Endothelial cell of umbilical vein (primary cell): ENCODE measurements at regions not wholly inside any gene's neighbourhood (a gene's known extent, or its start where the extent isn't known, plus 50 kb on each side); places are given as distances from the start of the nearest gene placed in this dataset.

Experiments
- BruUV-seq: library from RNA; stranded (reverse); fragments of 400-500 nt; replicated peaks from 2 replicates; lab custom pipeline; 2021; lab: Mats Ljungman, UMichigan
- CTCF ChIA-PET: fragments of 300-600, 350-600 bp; sonication (Branson Sonifier 250); formaldehyde crosslinking; loops from one replicate; lab custom pipeline; 2021; ENCODE audit warnings: antibody characterized with exemption, inconsistent platforms; lab: Charles Lee
- POLR2A ChIA-PET: fragments of 300-600, 350-600 bp; sonication (Branson Sonifier 250); formaldehyde crosslinking; loops from one replicate; lab custom pipeline; 2021; ENCODE audit warnings: antibody characterized with exemption, inconsistent platforms; lab: Charles Lee
- DNase-seq: peaks from one replicate; pipeline ENCODE4 v3.0.0-alpha.2; 2011; ENCODE audit warnings: low read depth, low spot score
- FAIRE-seq: peaks from 2 replicates; lab custom pipeline; 2011; peaks lifted over from hg19 to GRCh38; lab: Jason Lieb, UNC
- H2AFZ ChIP-seq: 2 replicates; pipeline ENCODE4 v1.6.0; 2012; ENCODE audit warnings: low read depth, low read length, control low read depth, inconsistent platforms
- H3K27ac ChIP-seq: 2 replicates; pipeline ENCODE4 v1.5.1; 2011; ENCODE audit warnings: low read depth, mild to moderate bottlenecking, control low read depth, low read length, moderate library complexity; ENCODE audit not compliant: insufficient read depth
- H3K27me3 ChIP-seq, 2 experiments: 2 replicates each; pipeline versions ENCODE4 v1.6.0 to v1.6.1; 2011; ENCODE audit warnings: low read length in 2 of 2, mixed read lengths in 1 of 2; ENCODE audit not compliant: control insufficient read depth in 2 of 2, insufficient read depth in 2 of 2
- H3K36me3 ChIP-seq, 2 experiments: 2 replicates in 1 of 2; 3 replicates in 1 of 2; pipeline ENCODE4 v1.5.1; 2011; ENCODE audit warnings: low read length in 2 of 2, mild to moderate bottlenecking in 1 of 2, moderate library complexity in 1 of 2; ENCODE audit not compliant: control insufficient read depth in 2 of 2, insufficient read depth in 2 of 2; ENCODE audit errors: extremely low read depth in 1 of 2
- H3K4me1 ChIP-seq: 3 replicates; pipeline ENCODE4 v1.5.1; 2011; ENCODE audit warnings: mild to moderate bottlenecking, low read length; ENCODE audit not compliant: control insufficient read depth, insufficient read depth; ENCODE audit errors: extremely low read depth
- H3K4me2 ChIP-seq: 2 replicates; pipeline ENCODE4 v1.6.1; 2011; ENCODE audit warnings: low read length, control low read depth, mixed read lengths; ENCODE audit not compliant: insufficient read depth
- H3K4me3 ChIP-seq, 3 experiments: fragments of 200-600 bp in 1 of 3; sonication (generic), shearing (Covaris generic) in 1 of 3; replicated peaks in 1 of 3; 2 replicates each; pipeline ENCODE4 v1.5.1; 2011 to 2016; ENCODE audit warnings: control low read depth in 3 of 3, low read length in 3 of 3, mild to moderate bottlenecking in 2 of 3, inconsistent platforms in 1 of 3, low read depth in 1 of 3, moderate library complexity in 1 of 3; ENCODE audit not compliant: insufficient read depth in 1 of 3
- H3K79me2 ChIP-seq: 2 replicates; pipeline ENCODE4 v1.6.0; 2012; ENCODE audit warnings: low read length, inconsistent platforms; ENCODE audit not compliant: control insufficient read depth, insufficient read depth
- H3K9ac ChIP-seq: replicated peaks from 2 replicates; pipeline ENCODE3; 2011; ENCODE audit warnings: low read length, control low read depth; ENCODE audit not compliant: insufficient read depth; ENCODE audit errors: extremely low read depth
- H3K9me1 ChIP-seq: replicated peaks from 3 replicates; pipeline ENCODE4 v1.6.0; 2011; ENCODE audit warnings: mild to moderate bottlenecking, low read length; ENCODE audit not compliant: control insufficient read depth, insufficient read depth; ENCODE audit errors: extremely low read depth
- H3K9me3 ChIP-seq: replicated peaks from 2 replicates; pipeline ENCODE4 v1.5.1; 2012; ENCODE audit warnings: low read length, inconsistent platforms; ENCODE audit not compliant: control insufficient read depth, insufficient read depth
- H4K20me1 ChIP-seq: replicated peaks from 2 replicates; pipeline ENCODE3; 2011; ENCODE audit warnings: mild to moderate bottlenecking, low read length; ENCODE audit not compliant: control insufficient read depth, insufficient read depth; ENCODE audit errors: extremely low read depth
- CTCF ChIP-seq, 2 donors: IDR thresholded peaks; 1 replicate in 1 of 2; 2 replicates in 1 of 2; pipeline ENCODE4 v1.5.1; 2011; ENCODE audit warnings: low read length in 2 of 2, mild to moderate bottlenecking in 2 of 2, moderate library complexity in 2 of 2, control low read depth in 1 of 2, inconsistent platforms in 1 of 2, low read depth in 1 of 2; ENCODE audit not compliant: insufficient read depth in 1 of 2; ENCODE audit errors: extremely low read depth in 1 of 2
- EZH2 ChIP-seq: IDR thresholded peaks from 2 replicates; pipeline ENCODE4 v1.6.1; 2012; ENCODE audit warnings: borderline replicate concordance, low read depth, mild to moderate bottlenecking, moderate library complexity, low read length, inconsistent platforms; ENCODE audit not compliant: severe bottlenecking
- FOS ChIP-seq: IDR thresholded peaks from 2 replicates; pipeline ENCODE4 v1.6.1; 2011; ENCODE audit warnings: mild to moderate bottlenecking, low read length, moderate library complexity, borderline replicate concordance; ENCODE audit not compliant: insufficient read depth
- GATA2 ChIP-seq: IDR thresholded peaks from 2 replicates; pipeline ENCODE4 v1.7.0; 2011; ENCODE audit warnings: low read depth, mild to moderate bottlenecking, moderate library complexity, mixed read lengths, low read length; ENCODE audit not compliant: insufficient read length, insufficient read depth
- JUN ChIP-seq: IDR thresholded peaks from 2 replicates; pipeline ENCODE4 v1.6.1; 2011; ENCODE audit warnings: borderline replicate concordance, low read depth; ENCODE audit not compliant: insufficient read length, insufficient read depth
- MYC ChIP-seq: IDR thresholded peaks from one replicate; pipeline ENCODE4 v1.6.1; 2011; ENCODE audit warnings: mild to moderate bottlenecking, low read depth, low read length
- POLR2A ChIP-seq: IDR thresholded peaks from 2 replicates; pipeline ENCODE4 v1.6.1; 2012; ENCODE audit warnings: low read depth, mild to moderate bottlenecking, control low read depth, low read length
- POLR2AphosphoS5 ChIP-seq: IDR thresholded peaks from 2 replicates; pipeline ENCODE4 v1.6.1; 2012; ENCODE audit warnings: low read depth, mild to moderate bottlenecking, control low read depth, low read length, moderate library complexity; ENCODE audit not compliant: insufficient read depth
- dilution Hi-C: fragments of 300-500 bp; cut with MboI; formaldehyde crosslinking; loops from one replicate; pipeline ENCODE4 v1.15.0; 2019; ENCODE audit warnings: low sequenced_read_pairs; ENCODE audit not compliant: extremely low pct_ligation_motif_present
- intact Hi-C: fragments of 100-400 bp; cut with micrococcal nuclease; formaldehyde crosslinking; loops from one replicate; pipeline ENCODE4 v1.10.0; 2022
- TF ChIP-seq, protein P1 (sequence below): IDR thresholded peaks from 2 replicates; pipeline ENCODE4 v1.6.1; 2011; ENCODE audit not compliant: insufficient read depth, insufficient read length

- CTCF ChIA-PET, result interaction anchor here (0.7 kb wide), 1 partner anchor 15 kb away, joined by 4 read pairs; no protein-coding TSS in a partner anchor
These were observed 89.5 kb upstream of the DPP10 start for GRCh38 chr2:114352988-114353387.

More at GRCh38 chr2:114352988-114353387, 89.5 kb upstream of the DPP10 start:
- H3K36me3 ChIP-seq, result no peaks in the 10 kb centered on the region
- no peak overlapping the region for H3K9ac ChIP-seq
- FAIRE-seq (no peak), DNase-seq (no peak)
- no peaks in the 10 kb centered on the region for H3K27me3 ChIP-seq
- no TSS peak for BruUV-seq
- H3K4me2 ChIP-seq, result no peak overlapping the region
- no peaks in the 10 kb centered on the region for H3K79me2 ChIP-seq
- intact Hi-C loops, result no loop called here
- H3K9me1 ChIP-seq, result no peaks in the 10 kb centered on the region
- H3K4me1 ChIP-seq, result no peaks in the 10 kb centered on the region
- no peak overlapping the region for H2AFZ ChIP-seq
- H3K4me3 ChIP-seq, result no peak overlapping the region
- H3K9me3 ChIP-seq, result no peaks in the 10 kb centered on the region
- no peaks in the 10 kb centered on the region for H4K20me1 ChIP-seq
- H3K27ac ChIP-seq, result no peak overlapping the region
- POLR2A ChIA-PET, result no interaction called here
- TF ChIP-seq MYC, result no peak
- TF ChIP-seq CTCF (IDR thresholded peaks at IDR 0.05; ENCODE audit: extremely low read depth in 1 of 2, insufficient read depth in 1 of 2, low read depth in 1 of 2, low read length in 2 of 2), result no peak
- no peak for TF ChIP-seq GATA2
- TF ChIP-seq, protein P1, sequence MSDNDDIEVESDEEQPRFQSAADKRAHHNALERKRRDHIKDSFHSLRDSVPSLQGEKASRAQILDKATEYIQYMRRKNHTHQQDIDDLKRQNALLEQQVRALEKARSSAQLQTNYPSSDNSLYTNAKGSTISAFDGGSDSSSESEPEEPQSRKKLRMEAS, result no peak
- no peak for TF ChIP-seq FOS
- no peak for TF ChIP-seq POLR2A
- no peak for TF ChIP-seq EZH2
- no peak for TF ChIP-seq JUN
- TF ChIP-seq POLR2AphosphoS5, result no peak
- dilution Hi-C loops, result no loop called here
